Activated gamma-delta T cell (primary cell): ENCODE measurements at regions not wholly inside any gene's neighbourhood (a gene's known extent, or its start where the extent isn't known, plus 50 kb on each side); places are given as distances from the start of the nearest gene placed in this dataset.

Source experiments
- DNase-seq: peaks from one replicate; lab custom pipeline; 2025; lab: John Stamatoyannopoulos, UW

GRCh38 chr3:116767726-116768125, 58.1 kb downstream of the TUSC7 start:
- no peak for DNase-seq

GRCh38 chr3:116770815-116771450, 61.4 kb downstream of the TUSC7 start:
- DNase-seq: no peak

GRCh38 chr3:116776880-116777785, 67.6 kb downstream of the TUSC7 start:
- no peak for DNase-seq

- DNase-seq: no peak
Measured at GRCh38 chr3:116785226-116785625, 75.6 kb downstream of the TUSC7 start.

GRCh38 chr3:116802651-116803050, 93.1 kb downstream of the TUSC7 start:
- DNase-seq: no peak

GRCh38 chr3:116806351-116806750, 96.8 kb downstream of the TUSC7 start:
- DNase-seq: no peak

GRCh38 chr3:116808725-116809124, 99.1 kb downstream of the TUSC7 start:
- DNase-seq: no peak

- no peak for DNase-seq
Measured at GRCh38 chr3:116809208-116809607, 99.6 kb downstream of the TUSC7 start.

- DNase-seq: no peak
Measured at GRCh38 chr3:116811754-116812153, 102.2 kb downstream of the TUSC7 start.

- no peak for DNase-seq
Measured at GRCh38 chr3:116812949-116813348, 103.4 kb downstream of the TUSC7 start.

- DNase-seq: no peak
Measured at GRCh38 chr3:116815321-116815720, 105.7 kb downstream of the TUSC7 start.

- DNase-seq: no peak
Measured at GRCh38 chr3:116815831-116816588, 106.4 kb downstream of the TUSC7 start.

- no peak for DNase-seq
Measured at GRCh38 chr3:116821371-116821770, 111.8 kb downstream of the TUSC7 start.

GRCh38 chr3:116824208-116824607, 114.6 kb downstream of the TUSC7 start:
- DNase-seq: no peak

- no peak for DNase-seq
Measured at GRCh38 chr3:116833202-116833601, 123.6 kb downstream of the TUSC7 start.

GRCh38 chr3:116834816-116835215, 125.2 kb downstream of the TUSC7 start:
- DNase-seq: no peak

GRCh38 chr3:116835658-116836057, 126.1 kb downstream of the TUSC7 start:
- no peak for DNase-seq

GRCh38 chr3:116836286-116836685, 126.7 kb downstream of the TUSC7 start:
- no peak for DNase-seq

- no peak for DNase-seq
Measured at GRCh38 chr3:116837483-116837882, 127.9 kb downstream of the TUSC7 start.

GRCh38 chr3:116841003-116841735, 131.6 kb downstream of the TUSC7 start:
- DNase-seq: no peak

GRCh38 chr3:116842254-116842957, 132.8 kb downstream of the TUSC7 start:
- no peak for DNase-seq
